Epithelial cell of proximal tubule (primary cell): ENCODE measurements at regions not wholly inside any gene's neighbourhood (a gene's known extent, or its start where the extent isn't known, plus 50 kb on each side); places are given as distances from the start of the nearest gene placed in this dataset.

ENCODE experiments used
- DNase-seq: peaks from one replicate; pipeline ENCODE4 v3.0.0-alpha.2; 2011; ENCODE audit warnings: low read depth
- H3K4me3 ChIP-seq: 2 replicates; pipeline ENCODE4 v1.5.1; 2011; ENCODE audit warnings: low read depth, mild to moderate bottlenecking, low read length
- TF ChIP-seq, protein P1 (sequence below): conservative IDR thresholded peaks from 2 replicates; pipeline ENCODE4 v1.5.1; 2012; ENCODE audit warnings: low read depth, mild to moderate bottlenecking, low read length

DNA sequence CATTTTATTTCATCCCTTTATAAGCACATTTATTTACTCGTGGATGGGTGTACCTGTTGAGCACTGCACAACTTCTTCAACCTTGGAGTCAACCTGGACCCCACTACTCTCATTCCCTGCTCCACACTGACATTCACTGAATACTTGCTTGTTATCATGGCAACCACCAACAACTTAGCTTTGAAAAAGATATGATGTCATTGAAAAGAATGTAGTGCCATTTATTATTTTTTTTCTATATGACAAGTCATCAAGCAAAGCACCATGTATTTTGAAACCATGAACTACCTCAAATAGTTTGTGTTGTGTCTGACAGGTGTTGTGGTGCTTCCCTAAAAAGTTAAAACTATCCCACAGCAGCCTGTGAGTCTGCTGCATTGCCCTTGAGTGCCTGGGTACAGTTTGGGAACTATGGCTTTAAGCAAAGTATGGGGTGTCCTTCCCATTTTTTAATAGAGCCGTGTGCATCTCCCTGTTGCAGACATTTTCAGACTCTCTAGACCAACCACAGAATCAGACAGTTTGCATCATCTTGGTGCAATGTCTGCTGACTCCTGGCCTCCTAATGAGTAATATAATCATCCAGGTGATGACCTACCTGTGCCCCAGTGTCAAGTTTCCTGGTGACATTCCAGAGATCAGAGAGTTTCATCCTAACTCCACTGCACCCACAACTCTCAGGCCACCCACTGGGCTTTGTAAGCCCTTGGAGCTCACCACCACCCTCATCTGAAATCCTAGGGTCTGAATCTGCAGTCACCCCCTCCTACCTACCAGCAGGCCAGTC, 339.7 kb upstream of the PROX1 start:
- DNase-seq = no peak
- H3K4me3 ChIP-seq = no peak overlapping the region
- TF ChIP-seq, protein P1, sequence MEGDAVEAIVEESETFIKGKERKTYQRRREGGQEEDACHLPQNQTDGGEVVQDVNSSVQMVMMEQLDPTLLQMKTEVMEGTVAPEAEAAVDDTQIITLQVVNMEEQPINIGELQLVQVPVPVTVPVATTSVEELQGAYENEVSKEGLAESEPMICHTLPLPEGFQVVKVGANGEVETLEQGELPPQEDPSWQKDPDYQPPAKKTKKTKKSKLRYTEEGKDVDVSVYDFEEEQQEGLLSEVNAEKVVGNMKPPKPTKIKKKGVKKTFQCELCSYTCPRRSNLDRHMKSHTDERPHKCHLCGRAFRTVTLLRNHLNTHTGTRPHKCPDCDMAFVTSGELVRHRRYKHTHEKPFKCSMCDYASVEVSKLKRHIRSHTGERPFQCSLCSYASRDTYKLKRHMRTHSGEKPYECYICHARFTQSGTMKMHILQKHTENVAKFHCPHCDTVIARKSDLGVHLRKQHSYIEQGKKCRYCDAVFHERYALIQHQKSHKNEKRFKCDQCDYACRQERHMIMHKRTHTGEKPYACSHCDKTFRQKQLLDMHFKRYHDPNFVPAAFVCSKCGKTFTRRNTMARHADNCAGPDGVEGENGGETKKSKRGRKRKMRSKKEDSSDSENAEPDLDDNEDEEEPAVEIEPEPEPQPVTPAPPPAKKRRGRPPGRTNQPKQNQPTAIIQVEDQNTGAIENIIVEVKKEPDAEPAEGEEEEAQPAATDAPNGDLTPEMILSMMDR = no peak

DNA sequence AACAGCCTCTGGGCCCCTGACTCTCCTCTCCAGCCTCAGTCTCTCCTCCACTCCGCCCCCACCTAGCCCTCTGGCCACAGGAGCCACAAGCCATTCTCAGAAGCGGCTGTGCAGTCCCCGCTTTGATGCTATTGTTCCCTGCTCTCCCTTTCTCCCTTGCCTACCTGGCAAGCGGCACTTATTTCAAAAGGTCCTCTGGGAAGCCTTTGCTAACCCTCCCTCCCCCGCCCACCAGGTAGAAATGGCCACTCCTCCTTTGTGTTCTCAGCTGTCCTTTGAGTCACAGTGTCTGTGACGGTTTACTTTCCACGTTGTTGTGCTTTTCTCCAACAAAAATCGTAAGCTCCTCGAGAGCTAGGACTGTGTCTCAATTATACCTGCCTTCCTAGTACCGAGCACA, 338.4 kb upstream of the PROX1 start:
- H3K4me3 ChIP-seq = no peak overlapping the region
- DNase-seq = no peak
- TF ChIP-seq, protein P1 = no peak

- no peak overlapping the region for H3K4me3 ChIP-seq
- TF ChIP-seq, protein P1 = no peak
- no peak for DNase-seq
These were observed 337.2 kb upstream of the PROX1 start for GRCh38 chr1:213650603-213651002.

- no peak overlapping the region for H3K4me3 ChIP-seq
- TF ChIP-seq, protein P1 = no peak
- DNase-seq = no peak
These were observed 336.7 kb upstream of the PROX1 start for GRCh38 chr1:213651077-213651476.

GRCh38 chr1:213652109-213652508, 335.7 kb upstream of the PROX1 start:
- TF ChIP-seq, protein P1 = no peak
- H3K4me3 ChIP-seq = no peak overlapping the region
- no peak for DNase-seq

- TF ChIP-seq, protein P1 = no peak
- no peak for DNase-seq
- H3K4me3 ChIP-seq = no peak overlapping the region
These were observed 331.7 kb upstream of the PROX1 start for GRCh38 chr1:213656039-213656438.

DNA sequence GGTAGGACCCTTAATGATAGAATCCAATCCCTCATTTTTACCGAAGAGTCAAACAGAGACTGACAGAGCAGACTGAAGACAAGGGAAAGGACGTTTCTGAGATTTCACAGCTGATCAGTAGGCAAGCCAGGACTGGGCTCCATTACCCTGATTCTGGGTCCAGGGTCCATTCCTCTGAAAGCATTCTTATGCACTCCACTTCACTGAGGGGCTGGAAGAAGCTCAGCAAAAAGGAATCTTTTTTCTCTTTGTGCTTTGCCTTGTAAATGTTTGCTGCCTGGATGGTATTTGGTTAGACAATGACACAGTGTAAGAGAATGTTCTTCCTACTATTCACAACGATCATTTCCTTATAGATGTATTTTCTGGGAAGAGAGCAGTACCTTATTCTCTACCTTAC, 331.3 kb upstream of the PROX1 start:
- no peak overlapping the region for H3K4me3 ChIP-seq
- no peak for DNase-seq
- TF ChIP-seq, protein P1 = no peak
